ENCODE measurements at regions not wholly inside any gene's neighbourhood (a gene's known extent, or its start where the extent isn't known, plus 50 kb on each side); places are given as distances from the start of the nearest gene placed in this dataset.
A peak's percentile ranks its signal among the peaks of the same experiment; 100 is the strongest.

DNA sequence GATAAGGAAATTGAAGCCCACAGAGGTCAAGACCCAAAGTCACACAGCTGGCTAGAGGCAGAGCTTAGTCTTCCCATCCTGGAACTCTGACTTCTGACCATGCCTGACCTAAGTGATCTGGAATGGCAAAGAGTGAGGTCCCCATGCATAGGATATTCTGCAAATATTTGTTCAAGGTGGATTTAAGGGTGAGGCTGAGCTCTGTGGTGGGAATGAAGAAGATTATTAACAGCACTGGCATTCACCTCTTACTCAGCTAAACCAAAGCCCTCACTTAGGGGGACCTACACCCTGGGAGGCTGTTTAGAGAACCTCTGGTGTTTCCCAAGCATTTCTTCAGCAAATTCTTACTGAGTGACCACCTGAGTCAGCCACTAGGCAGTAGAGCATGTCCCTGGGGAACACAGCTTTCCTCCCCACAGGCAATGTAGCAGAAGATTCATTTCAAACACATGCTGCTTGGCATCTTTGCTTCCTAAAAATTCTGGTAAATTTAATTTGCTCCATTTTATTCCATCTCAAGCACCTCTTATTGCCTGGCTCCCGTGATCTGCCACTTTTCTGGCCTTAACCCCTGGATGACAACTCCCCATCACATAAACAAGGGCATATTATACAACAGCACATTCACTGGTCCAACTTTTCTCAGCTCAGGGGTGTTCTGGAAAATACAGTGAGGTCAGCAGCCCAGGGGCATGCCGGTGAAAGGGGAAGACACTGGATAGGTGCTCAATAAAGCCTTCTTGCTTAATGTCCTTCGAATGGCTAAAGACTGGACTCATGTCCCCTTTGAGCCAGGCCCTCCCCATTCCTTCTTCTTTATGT, 176.0 kb downstream of the ABHD5 start:
- peak; percentile 100 for DNase-seq (ENCODE audit: low spot score)

DNA sequence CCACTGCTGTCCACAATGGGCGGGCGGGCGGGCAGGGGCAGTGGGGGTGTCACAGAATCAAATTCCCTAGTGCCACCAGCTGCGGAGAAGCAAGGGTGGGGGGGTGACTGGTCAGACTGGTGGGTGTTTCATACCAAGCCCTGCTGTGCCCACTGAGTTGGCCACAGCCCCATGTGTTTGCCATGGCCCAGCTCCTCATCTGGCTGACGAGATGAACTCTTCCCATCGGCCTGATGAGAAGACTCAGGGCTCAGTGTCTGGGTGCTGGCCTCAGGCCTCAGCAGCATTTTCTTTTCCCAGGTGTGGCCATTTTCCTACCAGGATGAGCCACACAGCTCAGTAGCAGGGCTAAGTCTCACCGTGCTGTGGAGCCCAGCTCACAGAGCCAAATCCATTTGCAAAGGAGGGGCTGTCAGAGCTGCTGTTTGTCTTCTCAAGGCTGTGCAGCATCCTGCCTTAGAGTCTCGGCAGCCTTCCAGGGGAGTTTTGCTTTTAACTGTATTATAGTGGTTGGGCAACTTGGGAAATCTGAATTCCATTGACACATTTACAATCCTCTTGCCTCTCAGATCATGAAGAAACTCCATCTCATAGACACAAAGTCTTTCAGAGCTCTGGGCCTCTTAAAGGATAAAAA, 176.8 kb downstream of the ABHD5 start:
- DNase-seq (ENCODE audit: low spot score), result peak; percentile 35

DNA sequence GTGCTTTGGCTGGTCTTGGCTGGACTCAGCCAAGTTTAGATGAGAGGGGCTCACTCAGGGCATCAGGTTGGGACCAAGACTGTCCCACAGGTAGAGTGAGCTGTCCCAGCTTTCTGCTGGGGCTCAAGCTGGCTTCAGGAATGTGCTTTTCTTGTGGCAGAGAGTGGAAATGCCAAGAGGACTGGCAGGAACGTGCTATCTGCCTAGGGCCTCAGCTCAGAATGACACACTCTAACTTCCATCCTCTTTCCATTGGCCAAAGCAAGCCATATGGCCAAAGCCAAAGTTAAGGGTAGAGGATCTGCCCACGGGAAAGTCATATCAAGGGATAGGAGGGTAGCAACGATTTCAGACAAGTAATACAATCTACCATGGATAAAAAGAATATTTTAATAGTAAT, 178.8 kb downstream of the ABHD5 start:
- peak; percentile 55 for DNase-seq (ENCODE audit: low spot score)

DNA sequence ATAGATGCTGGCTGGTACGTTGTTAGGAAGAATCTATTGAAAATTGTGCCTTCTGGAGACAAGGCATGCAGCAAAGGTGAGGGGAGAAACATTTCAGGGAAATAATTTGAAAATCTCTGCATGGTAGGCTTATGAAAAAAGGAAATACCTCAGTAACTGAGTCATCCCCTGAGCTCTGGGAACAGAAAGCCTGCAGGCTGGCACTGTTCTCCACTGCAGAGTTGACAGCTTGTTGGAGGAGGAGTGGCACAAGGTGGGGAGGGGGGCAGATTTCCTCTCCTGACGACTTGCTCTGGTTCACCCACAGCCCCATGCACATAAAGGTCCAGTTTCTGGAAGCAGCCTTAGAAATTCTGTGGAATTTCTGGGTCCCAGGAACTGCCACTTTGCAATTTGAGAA, 179.4 kb downstream of the ABHD5 start:
- DNase-seq (ENCODE audit: low spot score), result peak; percentile 86

DNA sequence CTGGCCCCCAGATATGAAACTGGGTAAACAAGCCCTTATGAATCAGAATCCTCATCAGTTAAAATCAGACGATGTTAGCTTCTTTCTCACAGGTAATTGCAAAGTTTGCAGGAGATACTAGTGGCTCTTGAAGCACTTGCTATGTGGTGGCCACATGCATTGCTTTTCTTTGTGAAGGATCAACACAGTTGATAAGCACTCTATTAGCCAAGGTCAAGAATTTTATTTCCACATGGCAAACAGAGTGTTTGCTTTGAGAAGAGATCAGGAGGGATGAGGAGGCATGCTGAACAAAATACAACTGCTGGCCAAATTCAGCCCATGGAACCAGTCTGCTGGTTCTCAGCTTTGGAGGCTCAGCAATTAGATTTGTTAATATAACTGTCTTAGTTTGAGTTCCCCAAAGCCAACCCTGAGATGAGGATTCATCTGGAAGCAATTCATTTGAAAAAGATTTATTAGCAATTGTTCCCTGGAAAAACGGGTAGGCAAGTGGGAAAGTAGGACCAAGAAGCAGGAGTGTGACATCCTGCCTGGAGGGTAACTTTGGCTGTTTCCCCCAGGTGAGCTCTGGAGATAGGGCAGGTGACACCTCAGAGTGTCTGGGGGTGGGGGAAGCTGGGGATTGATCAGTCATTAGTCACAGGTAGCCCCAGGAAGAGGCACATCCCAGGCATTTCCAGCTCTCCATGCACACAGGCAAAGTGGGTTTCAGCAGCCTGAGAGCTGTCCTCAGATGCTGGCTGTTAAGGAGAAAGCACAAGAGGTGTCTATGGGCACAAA, 180.3 kb downstream of the ABHD5 start:
- peak; percentile 70 for DNase-seq (ENCODE audit: low spot score)

DNA sequence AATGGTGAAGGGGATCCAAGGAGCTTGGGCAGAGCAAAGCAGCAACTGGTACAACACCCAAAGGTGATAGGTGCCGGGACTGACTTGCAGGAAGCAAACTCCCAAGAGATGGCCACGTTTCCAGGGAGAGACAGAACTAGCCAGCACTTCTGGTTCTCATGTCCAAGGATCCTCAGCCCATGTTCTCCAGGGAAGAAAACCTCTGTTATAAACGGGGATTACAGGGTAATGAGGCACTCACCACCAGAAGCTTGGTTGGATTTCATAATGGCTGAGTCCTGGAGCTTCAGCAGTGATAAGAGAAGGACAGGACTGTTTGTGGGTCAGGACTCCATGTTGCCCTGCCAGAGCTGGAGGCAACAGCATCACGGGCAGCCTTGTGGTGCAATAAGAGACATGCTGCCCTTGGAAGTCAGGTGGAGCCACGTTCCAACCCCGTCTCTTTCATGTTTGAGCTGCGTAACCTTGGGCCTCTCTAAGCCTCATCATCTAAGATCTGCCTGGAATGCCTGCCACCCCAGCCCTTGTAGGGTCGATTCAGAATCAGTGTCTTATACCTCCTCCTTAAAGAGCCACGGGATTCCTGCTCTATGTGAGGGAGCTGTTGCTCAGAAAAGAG, 181.0 kb downstream of the ABHD5 start:
- DNase-seq (ENCODE audit: low spot score), result no peak

DNA sequence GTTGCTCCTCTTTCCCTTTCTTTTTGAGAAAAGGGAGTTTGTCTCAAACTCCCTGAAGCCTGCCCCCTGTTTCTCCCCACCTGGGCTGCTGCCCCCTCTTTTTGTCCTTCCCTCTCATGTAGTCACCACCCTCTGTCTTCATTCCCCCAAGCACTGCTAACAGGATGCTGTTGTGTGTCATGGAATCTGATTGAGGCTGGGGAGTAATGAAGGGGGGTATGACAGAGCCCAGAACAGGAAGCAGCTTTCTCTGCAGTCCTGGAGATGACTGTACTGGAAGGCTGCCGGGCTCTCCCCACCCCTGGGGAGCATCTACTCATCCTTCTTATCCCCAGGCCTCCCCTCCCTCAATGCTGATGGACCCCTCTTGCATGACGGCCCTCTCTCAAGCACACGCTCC, 181.6 kb downstream of the ABHD5 start:
- peak; percentile 94 for DNase-seq (ENCODE audit: low spot score)

DNA sequence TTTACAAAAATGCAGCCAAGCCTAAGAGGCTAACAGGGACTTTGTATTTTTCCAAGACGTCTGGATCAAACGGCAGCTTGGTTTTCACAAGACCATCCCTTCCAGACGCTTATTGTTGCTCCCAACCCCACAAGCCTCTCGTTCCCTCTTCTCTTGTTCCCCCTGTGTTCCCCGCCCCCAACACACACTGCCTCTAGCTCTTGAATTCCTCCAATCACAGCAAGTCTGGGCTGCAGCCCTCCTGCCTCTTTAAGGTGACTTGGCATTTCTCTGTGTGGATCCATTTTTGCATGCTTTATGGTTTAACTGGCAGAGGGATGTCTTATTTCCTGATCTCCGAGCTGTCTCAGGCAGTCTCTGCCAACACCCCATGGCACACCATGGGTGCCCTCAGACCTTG, 182.2 kb downstream of the ABHD5 start:
- peak; percentile 48 for DNase-seq (ENCODE audit: low spot score)

DNA sequence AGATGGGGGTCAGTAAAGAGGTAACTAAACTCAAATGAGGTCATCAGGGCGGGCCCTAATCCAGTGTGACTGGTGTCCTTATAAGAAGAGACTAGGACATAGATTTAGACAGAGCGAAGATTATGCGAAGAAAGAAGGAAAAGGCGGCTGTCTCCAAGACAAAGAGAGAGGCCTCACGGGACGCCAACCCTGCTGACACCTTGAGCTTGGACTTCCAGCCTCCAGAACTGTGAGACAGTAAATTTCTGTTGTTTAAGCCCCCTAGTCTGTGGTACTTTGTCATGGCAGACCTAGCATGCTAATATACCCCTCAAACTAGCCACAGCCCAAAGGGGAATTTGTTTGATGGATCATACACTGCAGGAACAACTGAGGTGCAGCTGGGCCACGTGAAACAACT, 183.0 kb downstream of the ABHD5 start:
- DNase-seq (ENCODE audit: low spot score), result no peak

DNA sequence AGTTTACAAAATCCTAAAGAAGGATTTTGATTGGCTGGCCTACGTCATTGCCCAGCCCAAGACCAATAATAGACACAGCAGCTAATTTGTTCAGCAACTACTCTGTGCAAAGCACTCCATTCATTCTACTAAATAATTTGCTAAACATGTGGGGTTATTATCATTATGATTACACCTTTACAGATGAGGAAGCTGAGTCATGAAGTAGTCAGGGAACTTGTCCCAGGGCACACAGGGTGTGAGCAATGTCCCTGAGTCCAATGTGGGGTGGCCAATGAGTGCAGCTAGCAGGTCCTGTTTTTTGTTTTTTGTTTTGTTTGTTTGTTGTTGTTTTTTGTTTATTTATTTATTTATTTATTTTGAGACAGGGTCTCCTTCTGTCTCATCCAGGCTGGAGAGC, 183.6 kb downstream of the ABHD5 start:
- DNase-seq (ENCODE audit: low spot score), result peak; percentile 71

DNA sequence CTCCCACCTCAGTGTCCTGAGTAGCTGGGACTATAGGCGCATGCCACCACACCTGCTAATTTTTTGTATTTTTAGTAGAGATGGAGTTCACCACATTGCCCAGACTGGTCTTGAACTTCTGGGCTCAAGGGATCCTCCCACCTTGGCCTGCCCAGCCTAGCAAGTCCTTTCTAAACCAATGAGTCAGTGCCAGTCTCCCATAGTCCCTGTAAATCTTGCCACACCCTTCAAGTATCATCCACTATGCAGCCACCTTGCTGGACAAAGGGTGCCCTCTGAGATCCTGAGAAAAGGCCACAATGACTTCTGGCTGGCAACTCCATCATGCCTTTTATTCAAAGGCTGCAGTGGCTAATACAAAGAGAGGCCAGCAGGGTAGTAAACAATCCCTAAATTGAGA, 184.0 kb downstream of the ABHD5 start:
- peak; percentile 42 for DNase-seq (ENCODE audit: low spot score)

DNA sequence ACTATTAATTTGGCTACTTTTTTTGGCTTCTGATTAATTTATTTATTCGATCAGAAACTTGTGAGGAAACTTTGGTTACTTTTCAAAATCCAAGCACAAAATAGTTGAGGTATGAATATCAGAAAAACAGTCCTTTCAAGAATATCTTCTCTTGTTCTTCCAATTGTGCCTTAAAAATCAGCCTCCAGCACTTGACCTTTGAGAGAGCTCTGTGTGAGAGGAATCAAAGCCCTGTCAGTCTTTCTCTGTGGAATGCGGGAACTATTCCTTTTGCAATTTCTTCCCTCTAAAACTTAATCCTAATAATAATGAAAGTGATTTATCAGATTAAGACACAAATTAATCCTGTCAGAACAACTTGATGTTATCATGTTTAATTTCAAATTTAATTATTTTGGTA, 185.9 kb downstream of the ABHD5 start:
- DNase-seq (ENCODE audit: low spot score), result no peak

DNA sequence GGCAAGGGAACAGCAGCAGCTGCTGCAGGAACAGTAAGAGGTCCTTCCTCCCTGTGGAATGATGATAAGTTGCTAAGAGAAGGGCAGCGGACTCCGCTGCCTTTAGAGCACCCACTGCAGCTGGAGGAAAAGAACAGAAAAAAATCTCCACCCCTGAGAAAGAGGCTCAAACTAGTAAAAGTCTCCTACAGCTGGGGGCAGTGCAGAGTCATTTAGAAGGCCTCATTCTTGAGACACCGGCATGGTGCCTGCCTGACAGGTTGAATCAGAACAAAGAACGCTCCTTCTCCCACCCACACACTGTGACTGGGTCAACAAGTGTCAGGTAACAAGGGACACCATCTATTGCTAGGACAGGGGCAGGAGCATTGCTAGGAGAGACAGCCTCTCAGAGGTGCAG, 188.4 kb downstream of the ABHD5 start:
- DNase-seq (ENCODE audit: low spot score), result peak; percentile 66

DNA sequence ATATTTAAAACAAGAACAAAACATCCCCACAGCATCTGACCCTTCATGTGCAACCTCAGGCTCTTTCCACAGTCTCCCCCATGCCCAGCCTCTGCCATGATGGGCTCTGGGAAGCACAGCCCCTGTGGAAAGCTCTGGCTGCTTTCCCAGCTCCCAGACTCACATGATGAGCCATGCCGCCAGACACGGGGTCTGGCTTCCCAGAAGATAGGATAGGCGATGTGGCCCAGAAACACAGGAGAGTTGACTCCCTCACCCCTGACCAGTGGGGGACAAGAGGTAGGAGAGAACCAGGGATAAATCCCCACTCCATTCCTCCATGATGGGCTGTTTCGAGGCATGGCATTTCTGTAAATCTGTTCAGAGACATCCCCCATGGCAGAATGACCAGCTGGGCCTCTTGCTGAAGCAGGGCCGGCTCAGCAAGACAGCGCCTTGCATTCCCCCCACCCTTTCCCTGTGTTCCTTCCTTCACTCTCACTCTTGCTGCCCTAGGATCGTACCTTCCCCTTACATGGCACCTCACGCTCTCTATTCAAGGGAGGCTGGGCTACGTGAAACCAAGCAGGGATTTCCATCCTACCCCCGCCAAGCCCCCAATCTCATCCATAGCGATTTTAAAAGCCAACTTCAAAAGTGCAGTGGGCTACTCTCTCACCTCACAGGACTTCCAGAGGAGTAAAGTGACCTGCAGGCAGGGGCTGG, 192.4 kb downstream of the ABHD5 start:
- no peak for DNase-seq (ENCODE audit: low spot score)

DNA sequence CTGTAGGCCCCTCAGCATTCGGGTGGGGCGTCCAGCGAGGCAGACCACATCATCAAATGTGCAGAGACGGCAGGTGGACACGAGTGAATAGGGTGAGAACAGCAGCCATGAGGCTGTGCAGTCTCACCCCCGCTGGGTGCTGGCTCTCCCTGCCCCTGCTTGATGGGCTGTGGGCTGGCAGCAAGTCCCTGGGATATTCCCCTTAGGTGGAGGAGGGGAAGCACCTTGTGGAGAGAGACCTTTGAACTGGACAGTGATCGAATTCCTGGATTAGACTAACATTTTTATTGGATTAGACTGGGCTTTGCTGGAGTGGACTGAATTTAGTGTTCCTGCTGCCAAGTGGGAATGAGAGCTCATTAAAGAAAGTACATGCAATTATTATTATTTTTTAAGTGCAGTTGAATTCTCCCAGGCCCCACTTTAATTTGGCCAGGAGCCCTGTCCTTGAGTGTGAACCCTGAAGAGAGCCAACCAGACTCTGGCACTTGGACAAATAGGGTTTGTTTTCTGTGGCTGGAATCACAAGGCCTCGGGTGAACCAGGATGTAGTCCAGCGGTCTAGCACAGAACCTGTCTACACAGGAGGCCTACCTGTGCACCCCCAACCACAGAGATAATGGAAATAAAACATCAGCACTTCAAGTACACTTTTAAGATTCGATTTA, 193.1 kb downstream of the ABHD5 start:
- DNase-seq (ENCODE audit: low spot score), result no peak

DNA sequence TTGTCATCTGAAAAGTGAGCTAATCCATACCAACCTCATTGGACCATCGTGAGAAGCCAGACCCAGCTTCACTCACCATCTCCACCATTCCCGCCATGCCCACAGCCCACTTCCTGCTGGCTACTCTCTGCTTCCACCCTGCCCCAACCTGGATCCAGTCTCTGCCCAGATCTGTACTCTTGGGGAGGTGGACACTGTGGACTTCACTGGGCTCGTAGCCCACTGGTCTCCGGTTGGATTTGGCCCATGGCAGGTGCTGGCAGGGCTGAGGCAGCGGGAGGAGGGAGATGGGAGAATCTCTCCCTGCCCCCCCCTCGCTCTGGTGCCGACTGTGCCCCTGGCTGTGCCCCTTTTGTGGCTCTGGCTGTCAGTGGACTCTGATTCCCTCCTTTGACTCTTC, 193.8 kb downstream of the ABHD5 start:
- no peak for DNase-seq (ENCODE audit: low spot score)

DNA sequence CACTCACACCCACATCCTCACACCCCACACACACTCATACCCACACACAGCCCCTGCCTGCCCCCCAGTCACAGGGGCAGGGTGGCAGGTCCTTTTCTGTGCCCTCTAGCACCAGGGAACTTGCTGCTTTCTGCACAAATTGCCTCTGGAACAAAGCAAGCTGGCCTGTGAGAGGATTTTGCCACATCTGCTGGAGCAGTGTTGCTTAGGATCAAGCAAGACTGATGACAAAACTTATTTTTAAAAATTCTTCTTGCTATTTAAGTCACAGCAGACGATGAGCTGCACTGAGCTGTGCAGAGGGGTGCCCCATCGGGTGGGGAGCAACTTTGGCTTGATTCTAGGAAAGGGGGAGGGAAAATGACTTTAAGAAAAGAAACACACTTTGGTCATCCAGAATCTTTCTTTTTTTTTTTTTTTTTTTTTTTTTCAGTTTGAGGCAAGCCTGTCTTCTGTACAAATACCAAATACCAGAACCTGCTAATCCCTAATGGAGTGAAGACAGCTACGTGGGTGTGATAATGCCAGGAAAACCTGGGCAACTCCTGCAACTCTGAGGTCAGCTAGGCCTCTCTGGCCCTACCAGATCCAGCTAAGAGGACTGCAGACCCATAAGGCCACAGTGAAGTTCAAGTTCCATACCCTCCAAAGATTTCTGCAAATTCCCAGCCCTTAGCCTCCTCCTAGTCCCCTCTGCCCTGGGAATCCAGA, 195.3 kb downstream of the ABHD5 start:
- DNase-seq (ENCODE audit: low spot score), result no peak

DNA sequence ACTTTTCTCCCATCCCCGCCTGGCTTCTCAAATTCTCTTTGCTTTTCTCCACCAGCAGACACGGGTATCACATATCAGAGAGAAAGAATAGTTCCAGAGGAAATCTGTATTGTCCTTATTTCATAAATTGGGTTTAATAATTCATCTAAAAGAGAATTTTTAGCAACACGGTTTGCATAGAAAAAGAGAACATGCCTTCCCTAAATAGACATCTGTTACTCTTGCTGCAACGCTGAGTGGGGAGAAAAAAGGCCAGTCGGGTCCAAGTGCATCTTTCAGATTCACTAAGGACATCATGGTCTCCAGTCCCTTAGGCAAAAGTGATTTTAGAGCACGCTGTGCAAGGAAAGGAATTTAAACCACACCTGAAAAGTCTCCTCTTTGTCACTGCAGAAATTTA, 201.3 kb downstream of the ABHD5 start:
- DNase-seq (ENCODE audit: low spot score), result no peak

DNA sequence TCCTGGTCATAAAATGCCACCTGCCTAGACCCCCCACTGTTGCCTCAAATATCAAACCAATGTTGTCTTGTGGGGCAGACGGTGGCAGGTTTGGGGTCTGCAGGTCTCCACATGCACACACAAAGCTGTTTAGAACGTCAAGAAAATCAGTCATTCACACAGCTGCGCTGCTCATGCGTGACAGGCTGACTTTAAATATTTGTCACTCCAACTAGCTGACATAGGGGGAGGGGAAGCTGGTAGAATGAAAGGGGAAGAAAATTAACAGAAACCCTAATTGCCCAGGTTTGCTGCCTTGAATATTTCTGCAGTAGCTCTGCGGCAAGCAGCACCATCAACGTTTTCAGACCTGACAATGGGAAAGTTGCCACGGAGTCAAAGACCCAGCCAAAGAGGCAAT, 201.8 kb downstream of the ABHD5 start:
- DNase-seq (ENCODE audit: low spot score), result peak; percentile 49

DNA sequence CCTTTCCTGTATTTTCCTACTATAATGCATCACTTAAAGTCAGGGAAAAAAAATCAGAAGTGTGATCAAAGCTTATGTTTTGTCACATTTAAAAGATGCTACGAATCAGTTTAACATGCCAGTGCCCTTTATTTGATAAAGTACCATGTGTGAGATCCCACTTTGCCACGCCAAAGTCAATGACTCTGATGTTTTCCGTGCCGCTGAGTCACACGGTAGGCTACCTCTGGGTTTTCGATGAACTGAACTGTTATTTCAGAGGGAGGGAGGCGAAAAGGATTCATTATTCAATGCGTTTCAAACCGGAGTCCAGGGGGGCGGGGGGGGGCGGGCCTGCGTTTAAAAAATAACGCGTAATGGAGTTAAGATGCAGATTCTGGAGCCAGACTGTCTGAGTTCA, 203.0 kb downstream of the ABHD5 start:
- no peak for DNase-seq (ENCODE audit: low spot score)

Measured in kidney tubule cell (primary cell).